Mesenchymal stem cell (in vitro differentiated cells and primary cell): ENCODE measurements at regions not wholly inside any gene's neighbourhood (a gene's known extent, or its start where the extent isn't known, plus 50 kb on each side); places are given as distances from the start of the nearest gene placed in this dataset.

Experiments used
- DNase-seq: peaks from one replicate; pipeline ENCODE4 v3.0.0-alpha.2; 2013
- H2AFZ ChIP-seq: one replicate; pipeline ENCODE4 v1.6.1; 2013; ENCODE audit warnings: low read depth, mild to moderate bottlenecking, control low read depth, inconsistent platforms, low read length, moderate library complexity
- H2AK5ac ChIP-seq: 2 replicates; pipeline ENCODE4 v1.6.1; 2013; ENCODE audit warnings: low read length, moderate library complexity, mild to moderate bottlenecking, inconsistent platforms; ENCODE audit not compliant: severe bottlenecking
- H2BK120ac ChIP-seq: one replicate; pipeline ENCODE4 v1.6.1; 2013; ENCODE audit warnings: low read depth, mild to moderate bottlenecking, inconsistent platforms, low read length, moderate library complexity
- H2BK12ac ChIP-seq, 2 experiments: one replicate each; pipeline ENCODE4 v1.6.1; 2013; ENCODE audit warnings: inconsistent platforms in 2 of 2, low read length in 2 of 2, mild to moderate bottlenecking in 2 of 2, moderate library complexity in 2 of 2, control low read depth in 1 of 2
- H2BK15ac ChIP-seq: one replicate; pipeline ENCODE4 v1.6.1; 2013; ENCODE audit warnings: mild to moderate bottlenecking, low read depth, inconsistent platforms; ENCODE audit not compliant: poor library complexity, severe bottlenecking
- H2BK5ac ChIP-seq: 2 replicates; pipeline ENCODE4 v1.6.1; 2013; ENCODE audit warnings: low read depth, mild to moderate bottlenecking, low read length, control low read depth, inconsistent platforms; ENCODE audit not compliant: poor library complexity, severe bottlenecking
- H3K14ac ChIP-seq, 2 experiments: one replicate each; pipeline ENCODE4 v1.6.1; 2013; ENCODE audit warnings: inconsistent platforms in 2 of 2, low read length in 2 of 2, control low read depth in 1 of 2, mild to moderate bottlenecking in 1 of 2, moderate library complexity in 1 of 2
- H3K18ac ChIP-seq, 2 experiments: one replicate each; pipeline ENCODE4 v1.6.1; 2013; ENCODE audit warnings: inconsistent platforms in 2 of 2, low read length in 2 of 2, control low read depth in 1 of 2, low read depth in 1 of 2, mild to moderate bottlenecking in 1 of 2
- H3K23ac ChIP-seq, 2 experiments: one replicate each; pipeline ENCODE4 v1.6.1; 2013; ENCODE audit warnings: inconsistent platforms in 2 of 2, low read length in 2 of 2, mild to moderate bottlenecking in 2 of 2, moderate library complexity in 2 of 2, control low read depth in 1 of 2
- H3K27ac ChIP-seq: 2 replicates; pipeline ENCODE4 v1.5.1; 2013; ENCODE audit warnings: mild to moderate bottlenecking, moderate library complexity, low read length, control low read depth, inconsistent platforms; ENCODE audit not compliant: poor library complexity, severe bottlenecking
- H3K27me3 ChIP-seq, 2 experiments: 2 replicates each; pipeline versions ENCODE4 v1.6.1 to v1.7.0; 2013; ENCODE audit warnings: low read length in 2 of 2, mild to moderate bottlenecking in 2 of 2, moderate library complexity in 2 of 2, control low read depth in 1 of 2, inconsistent platforms in 1 of 2; ENCODE audit not compliant: control insufficient read depth in 1 of 2, insufficient read depth in 1 of 2
- H3K36me3 ChIP-seq, 2 experiments: 2 replicates each; pipeline versions ENCODE4 v1.6.1 to v1.7.0; 2013; ENCODE audit warnings: low read length in 2 of 2, control low read depth in 1 of 2, inconsistent platforms in 1 of 2, low read depth in 1 of 2, mild to moderate bottlenecking in 1 of 2; ENCODE audit not compliant: insufficient read depth in 2 of 2, control insufficient read depth in 1 of 2
- H3K4ac ChIP-seq, 2 experiments: one replicate each; pipeline ENCODE4 v1.6.1; 2013; ENCODE audit warnings: inconsistent platforms in 2 of 2, low read length in 2 of 2, mild to moderate bottlenecking in 2 of 2, moderate library complexity in 2 of 2, control low read depth in 1 of 2, low read depth in 1 of 2
- H3K4me1 ChIP-seq: 2 replicates; pipeline ENCODE4 v1.6.1; 2013; ENCODE audit warnings: low read depth, low read length, control low read depth; ENCODE audit not compliant: control insufficient read depth, insufficient read depth
- H3K4me2 ChIP-seq: 2 replicates; pipeline ENCODE4 v1.6.1; 2013; ENCODE audit warnings: low read length, mild to moderate bottlenecking, inconsistent platforms; ENCODE audit not compliant: poor library complexity, severe bottlenecking
- H3K4me3 ChIP-seq, 2 experiments: 2 replicates each; pipeline versions ENCODE4 v1.5.1 to v1.7.0; 2013; ENCODE audit warnings: low read length in 2 of 2, mild to moderate bottlenecking in 2 of 2, control low read depth in 1 of 2, low read depth in 1 of 2; ENCODE audit not compliant: insufficient read depth in 1 of 2
- H3K79me1 ChIP-seq: replicated peaks from 2 replicates; pipeline ENCODE4 v1.6.1; 2013; ENCODE audit warnings: mild to moderate bottlenecking, control low read depth, low read length, inconsistent platforms; ENCODE audit not compliant: poor library complexity, severe bottlenecking
- H3K9ac ChIP-seq: 2 replicates; pipeline ENCODE4 v1.7.0; 2013; ENCODE audit warnings: mild to moderate bottlenecking, low read length, moderate library complexity
- H3K9me3 ChIP-seq: 2 replicates; pipeline ENCODE4 v1.7.0; 2013; ENCODE audit warnings: mild to moderate bottlenecking, low read length; ENCODE audit not compliant: control insufficient read depth
- H4K8ac ChIP-seq: one replicate; pipeline ENCODE4 v1.6.1; 2013; ENCODE audit warnings: inconsistent platforms, mild to moderate bottlenecking, low read length, moderate library complexity
- H4K91ac ChIP-seq: one replicate; pipeline ENCODE4 v1.6.1; 2013; ENCODE audit warnings: mild to moderate bottlenecking, low read length, inconsistent platforms
- WGBS: methylation state at CpG from one replicate; pipeline ENCODE4 v1.1.7; 2013; ENCODE audit warnings: mixed read lengths; 5-methylcytosine and 5-hydroxymethylcytosine counted together

DNA sequence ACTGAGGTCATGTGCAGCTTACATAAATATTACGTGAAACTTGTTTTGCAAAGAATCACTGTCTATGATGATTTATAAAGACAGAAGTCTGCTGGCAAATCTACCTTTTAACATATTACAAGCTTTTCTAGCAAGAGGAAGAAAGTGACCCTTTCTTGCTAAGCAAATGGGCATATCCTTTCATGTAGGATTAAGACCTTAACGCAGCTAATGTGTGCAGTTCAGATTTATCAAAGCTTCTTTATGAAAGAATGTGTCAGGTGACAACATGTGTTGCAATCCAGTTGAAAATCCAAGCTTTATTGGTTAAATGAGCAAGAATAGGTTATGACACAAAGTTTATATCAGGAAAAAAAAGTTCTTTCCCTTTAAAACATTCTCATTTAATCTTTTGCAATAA is 115.6 kb upstream of the NBEA start:
- Histone ChIP-seq H2BK5ac (no peak overlapping the region), H3K27me3 (no peaks in the 10 kb centered on the region), H3K36me3 (no peaks in the 10 kb centered on the region), H3K27ac (no peak overlapping the region), H4K8ac (no peak overlapping the region), H2AFZ (no peak overlapping the region), H3K4me1 (no peaks in the 10 kb centered on the region), H3K4ac (no peak overlapping the region), H3K9me3 (no peaks in the 10 kb centered on the region), H3K14ac (no peak overlapping the region), H3K18ac (no peak overlapping the region), H2BK120ac (no peak overlapping the region), H3K79me1 (no peaks in the 10 kb centered on the region), H2BK12ac (no peak overlapping the region), H3K4me3 (no peak overlapping the region), H3K23ac (no peak overlapping the region), H2AK5ac (no peak overlapping the region), H3K4me2 (no peak overlapping the region), H4K91ac (no peak overlapping the region), H2BK15ac (no peak overlapping the region), H3K9ac (no peak overlapping the region)
- 77% methylated on average over 1 of the region's 2 CpGs for WGBS
- DNase-seq, result no peak

DNA sequence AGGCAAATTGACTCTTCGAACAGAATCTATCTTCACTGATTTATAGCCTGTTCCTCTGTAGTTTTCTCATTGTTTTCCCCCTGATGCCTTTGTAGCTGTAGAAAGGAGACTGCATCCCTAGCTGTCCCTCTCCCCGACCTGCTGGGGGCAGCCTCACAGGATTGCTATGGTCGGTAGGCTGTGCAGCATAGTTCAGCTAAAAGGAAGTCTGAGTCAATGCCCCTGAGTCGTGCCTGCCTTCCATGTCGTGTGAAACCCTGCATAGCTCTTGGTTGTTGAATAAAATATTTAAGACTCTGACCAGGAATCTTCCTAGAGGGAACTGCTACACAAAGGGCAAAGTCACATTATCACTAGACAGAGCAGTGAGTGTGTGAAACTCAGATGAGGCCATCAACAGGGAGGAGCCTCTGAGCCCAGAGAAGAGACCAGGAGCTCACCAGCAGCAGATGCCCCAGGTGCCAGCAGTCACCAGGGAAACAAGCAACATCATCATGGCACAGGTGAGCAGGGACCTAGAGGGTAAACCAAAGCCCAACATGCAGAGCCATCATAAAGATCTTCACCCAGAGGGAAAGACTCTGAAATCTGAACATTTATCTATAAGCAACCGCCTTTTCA is 108.4 kb upstream of the NBEA start:
- no peak overlapping the region for H3K9ac ChIP-seq
- H2AK5ac ChIP-seq, result no peak overlapping the region
- H2AFZ ChIP-seq, result no peak overlapping the region
- no peak overlapping the region for H2BK120ac ChIP-seq
- peak; percentile 1 for DNase-seq
- H3K9me3 ChIP-seq, result peaks cover 9% of the 10 kb centered on the region
- H3K4me2 ChIP-seq, result no peak overlapping the region
- H3K14ac ChIP-seq, result no peak overlapping the region
- WGBS, result 50% methylated on average over 4 of the region's 6 CpGs
- H3K36me3 ChIP-seq, result no peaks in the 10 kb centered on the region
- H3K18ac ChIP-seq, result no peak overlapping the region
- no peak overlapping the region for H3K27ac ChIP-seq
- no peak overlapping the region for H3K23ac ChIP-seq
- H2BK15ac ChIP-seq, result no peak overlapping the region
- no peak overlapping the region for H4K8ac ChIP-seq
- H3K4ac ChIP-seq, result no peak overlapping the region
- H4K91ac ChIP-seq, result no peak overlapping the region
- H3K4me3 ChIP-seq, result no peak overlapping the region
- H2BK5ac ChIP-seq, result no peak overlapping the region
- H3K4me1 ChIP-seq, result no peaks in the 10 kb centered on the region
- no peak overlapping the region for H2BK12ac ChIP-seq
- H3K27me3 ChIP-seq, result no peaks in the 10 kb centered on the region
- no peaks in the 10 kb centered on the region for H3K79me1 ChIP-seq

DNA sequence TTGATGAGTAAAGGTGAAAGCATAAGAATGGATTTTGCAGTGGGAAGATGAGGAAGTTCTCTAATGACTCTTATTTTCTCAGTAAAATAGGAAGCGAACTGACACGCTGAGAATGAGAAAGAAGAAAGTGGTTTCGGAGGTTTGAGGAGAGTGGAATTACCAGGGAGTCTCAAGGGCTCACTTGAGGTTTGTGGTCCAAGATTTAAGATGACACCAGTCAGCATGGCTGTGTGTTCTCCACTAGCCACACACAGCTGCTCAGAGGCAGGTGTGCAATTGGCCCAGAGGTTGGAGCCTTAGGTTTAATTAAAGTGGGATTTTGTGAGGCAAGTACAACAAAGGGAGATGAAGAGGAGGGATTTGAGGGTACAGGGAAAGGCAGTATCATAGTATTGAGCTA is 99.6 kb upstream of the NBEA start:
- H3K18ac ChIP-seq, result no peak overlapping the region
- no peak overlapping the region for H3K4me2 ChIP-seq
- H2BK12ac ChIP-seq, result no peak overlapping the region
- H4K8ac ChIP-seq, result no peak overlapping the region
- H2AK5ac ChIP-seq, result no peak overlapping the region
- no peak overlapping the region for H4K91ac ChIP-seq
- no peak overlapping the region for H3K4me3 ChIP-seq
- H2AFZ ChIP-seq, result no peak overlapping the region
- H3K27ac ChIP-seq, result no peak overlapping the region
- H3K79me1 ChIP-seq, result no peaks in the 10 kb centered on the region
- H2BK120ac ChIP-seq, result no peak overlapping the region
- H3K4ac ChIP-seq, result no peak overlapping the region
- H2BK15ac ChIP-seq, result no peak overlapping the region
- DNase-seq, result no peak
- 88% methylated on average over 3 of the region's 3 CpGs for WGBS
- no peak overlapping the region for H3K23ac ChIP-seq
- H3K9me3 ChIP-seq, result no peaks in the 10 kb centered on the region
- no peaks in the 10 kb centered on the region for H3K4me1 ChIP-seq
- H3K9ac ChIP-seq, result no peak overlapping the region
- H3K14ac ChIP-seq, result no peak overlapping the region
- H3K36me3 ChIP-seq, result no peaks in the 10 kb centered on the region
- no peaks in the 10 kb centered on the region for H3K27me3 ChIP-seq
- H2BK5ac ChIP-seq, result no peak overlapping the region

DNA sequence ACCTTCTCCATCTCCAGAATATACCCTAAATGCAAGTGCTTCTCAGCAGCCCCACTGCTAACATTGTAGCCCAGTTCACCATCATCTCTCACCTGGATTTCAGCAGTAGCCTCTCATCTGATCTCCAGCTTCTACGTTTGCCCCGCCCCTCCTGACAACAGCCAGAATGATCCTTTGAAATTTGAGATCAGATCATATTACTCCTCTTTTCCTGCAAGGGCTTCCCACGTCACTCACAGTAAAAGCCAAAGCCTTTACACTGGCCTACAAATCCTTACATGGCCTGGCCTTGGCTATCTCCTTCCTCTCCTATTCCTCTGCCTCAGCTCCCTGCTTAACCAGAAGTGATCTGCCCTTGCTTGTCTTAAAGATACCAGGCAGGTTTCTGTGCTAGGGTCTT is 94.3 kb upstream of the NBEA start:
- H3K4me1 ChIP-seq, result no peaks in the 10 kb centered on the region
- no peak overlapping the region for H3K23ac ChIP-seq
- H3K9ac ChIP-seq, result no peak overlapping the region
- no peak overlapping the region for H2AFZ ChIP-seq
- no peak overlapping the region for H4K8ac ChIP-seq
- H4K91ac ChIP-seq, result peak overlapping the region; percentile 27
- H2AK5ac ChIP-seq, result no peak overlapping the region
- H2BK12ac ChIP-seq, result no peak overlapping the region
- no peak overlapping the region for H3K14ac ChIP-seq
- no peaks in the 10 kb centered on the region for H3K27me3 ChIP-seq
- H3K79me1 ChIP-seq, result no peaks in the 10 kb centered on the region
- H2BK120ac ChIP-seq, result no peak overlapping the region
- no peak overlapping the region for H2BK15ac ChIP-seq
- H3K4me3 ChIP-seq, result no peak overlapping the region
- no peak overlapping the region for H2BK5ac ChIP-seq
- WGBS, result 45% methylated on average over 3 of the region's 3 CpGs
- H3K27ac ChIP-seq, result no peak overlapping the region
- no peak overlapping the region for H3K4ac ChIP-seq
- no peak for DNase-seq
- no peak overlapping the region for H3K4me2 ChIP-seq
- H3K9me3 ChIP-seq, result no peaks in the 10 kb centered on the region
- H3K36me3 ChIP-seq, result no peaks in the 10 kb centered on the region
- no peak overlapping the region for H3K18ac ChIP-seq
